ENCODE measurements at regions not wholly inside any gene's neighbourhood (a gene's known extent, or its start where the extent isn't known, plus 50 kb on each side); places are given as distances from the start of the nearest gene placed in this dataset.

DNA sequence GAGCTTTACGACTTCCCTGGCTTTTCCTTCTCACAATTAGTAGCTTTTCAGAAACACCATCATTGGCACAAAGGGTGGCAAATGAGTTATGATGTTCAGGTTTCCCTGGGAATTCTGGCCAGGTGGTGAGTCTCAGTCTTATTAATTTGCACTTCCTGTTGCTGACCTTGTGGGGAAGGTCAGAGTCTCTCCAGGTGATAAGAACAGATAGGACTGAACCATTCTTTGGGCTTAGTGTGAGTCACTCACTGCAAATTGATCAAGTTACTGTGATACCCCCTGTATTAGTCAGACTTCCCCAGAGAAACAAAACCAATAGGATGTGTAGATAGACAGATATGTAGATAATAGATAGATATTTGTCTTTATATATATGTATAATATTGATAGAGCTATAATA lies 53.8 kb upstream of the RANBP3L start:
- no peak for DNase-seq (ENCODE audit: low read depth)

DNA sequence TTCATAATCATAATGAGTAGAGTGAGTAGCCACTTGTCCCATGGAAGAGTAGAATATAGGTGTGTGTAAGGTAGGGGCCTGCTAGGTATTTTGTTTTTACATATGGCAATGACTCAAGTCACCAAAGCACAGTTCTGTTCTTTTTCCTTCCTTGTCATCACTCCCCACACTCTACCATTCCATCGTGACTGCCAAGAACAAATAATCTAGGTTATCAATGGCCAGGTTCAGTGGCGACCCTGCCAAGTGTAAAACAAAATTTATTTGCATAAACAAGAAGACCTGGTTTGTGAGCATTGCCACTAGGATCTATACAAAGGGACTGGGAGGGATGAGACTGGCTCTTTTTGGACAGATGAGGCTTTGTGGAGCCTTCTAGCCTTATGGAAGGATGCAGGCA lies 55.2 kb upstream of the RANBP3L start:
- no peak for DNase-seq (ENCODE audit: low read depth)

DNA sequence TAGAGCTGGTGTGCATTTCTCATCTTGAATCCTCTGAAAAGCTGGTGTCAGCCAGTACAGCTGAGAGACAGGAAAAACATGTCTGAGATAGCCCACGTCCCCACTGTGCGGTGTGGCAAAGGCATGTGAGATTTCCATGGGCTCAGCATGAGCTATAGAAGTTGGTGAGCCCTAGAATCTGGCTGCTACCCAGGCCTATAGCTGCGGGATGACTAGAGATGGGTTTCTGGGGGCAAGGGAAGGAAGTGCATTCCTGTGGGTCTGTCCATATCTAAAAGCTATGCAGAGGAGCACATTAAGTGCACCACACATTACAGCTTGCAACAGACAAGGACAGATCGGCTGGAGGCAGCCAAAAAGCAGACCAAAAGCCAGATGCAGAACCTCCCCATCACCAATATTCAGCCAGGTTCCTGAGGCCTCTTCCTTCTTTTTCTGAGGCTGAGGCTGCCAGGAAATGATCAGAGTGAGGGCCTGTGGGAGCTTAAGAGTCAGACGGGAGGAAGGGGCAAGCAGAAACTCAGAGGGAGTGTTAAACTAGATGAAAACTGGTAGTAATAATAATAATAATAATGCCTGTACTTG lies 55.8 kb upstream of the RANBP3L start:
- no peak for DNase-seq (ENCODE audit: low read depth)

DNA sequence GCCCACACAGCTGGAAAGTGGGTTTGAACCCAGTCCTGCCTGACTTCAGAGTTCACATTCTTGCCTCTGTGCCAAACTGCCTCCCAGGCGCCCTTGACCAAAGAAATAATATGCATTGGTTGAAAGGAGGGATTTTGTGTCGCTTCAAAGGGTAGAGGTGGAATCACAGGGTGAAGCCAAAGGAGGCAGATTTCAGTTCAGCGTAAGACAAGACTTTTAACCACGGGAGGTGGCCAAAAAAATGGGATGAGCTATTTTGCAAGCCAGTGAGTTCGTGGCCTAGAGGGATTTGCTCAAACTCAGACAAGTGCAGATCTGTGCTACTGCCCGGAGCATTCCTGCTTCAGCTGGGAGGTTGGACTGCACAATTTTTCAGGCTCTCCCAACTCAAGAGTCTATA lies 57.6 kb upstream of the RANBP3L start:
- no peak for DNase-seq (ENCODE audit: low read depth)

DNA sequence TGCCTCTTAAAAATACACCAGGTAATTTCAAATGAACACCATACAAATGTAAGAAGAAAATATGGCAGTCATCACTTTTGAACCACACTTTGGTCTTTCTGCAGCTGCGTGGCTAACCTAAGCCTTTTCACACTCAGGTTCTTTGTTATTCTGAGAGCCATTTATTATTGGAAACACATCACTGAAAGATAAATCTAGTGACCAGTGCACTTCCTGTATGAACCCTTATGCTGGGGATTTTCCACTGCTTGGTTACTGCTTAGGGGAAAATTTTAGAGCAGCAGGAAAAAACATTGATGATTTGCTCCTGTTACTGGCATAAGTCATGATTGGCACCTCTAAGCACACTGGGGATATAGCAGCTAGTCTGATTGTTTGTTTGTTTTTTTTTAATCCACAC lies 58.6 kb upstream of the RANBP3L start:
- no peak for DNase-seq (ENCODE audit: low read depth)

DNA sequence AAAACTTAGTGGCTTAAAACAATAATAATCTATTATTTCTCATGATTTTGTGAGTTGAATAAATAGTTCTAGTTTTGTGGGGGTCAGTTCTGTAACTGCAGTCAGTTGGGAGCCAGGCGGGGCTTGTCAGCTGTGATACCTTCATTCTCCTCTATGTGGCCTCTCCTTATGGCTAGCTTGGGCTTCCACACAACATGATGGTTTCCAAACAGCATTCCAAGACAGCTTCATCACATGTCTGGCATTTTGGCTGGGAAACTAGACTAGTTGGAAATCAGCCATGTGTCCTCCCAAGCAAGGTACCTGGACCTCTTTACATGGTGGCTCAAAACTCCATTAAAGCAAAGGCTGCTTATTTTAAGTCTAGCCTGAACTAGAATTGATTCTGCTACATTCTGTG lies 61.4 kb upstream of the RANBP3L start:
- DNase-seq (ENCODE audit: low read depth), result no peak

DNA sequence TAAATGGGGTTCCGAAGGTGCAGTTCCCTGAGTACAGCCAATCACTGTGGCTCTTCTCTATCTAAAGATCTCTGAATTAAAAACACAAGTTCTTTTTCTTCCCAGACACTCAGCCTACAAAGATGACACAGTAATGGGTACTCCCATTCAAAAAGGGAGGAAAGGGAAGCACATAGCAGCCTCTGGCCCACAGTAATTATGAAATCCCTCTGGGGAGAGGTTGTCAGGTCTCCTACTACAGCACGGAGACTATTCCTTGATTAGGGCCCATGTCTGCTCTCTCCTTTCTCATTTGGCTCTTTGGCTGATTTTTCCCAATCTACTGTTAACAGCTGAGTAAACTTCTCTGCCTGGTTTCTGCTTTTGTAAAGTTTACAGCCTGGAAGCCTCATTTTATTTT lies 62.0 kb upstream of the RANBP3L start:
- DNase-seq (ENCODE audit: low read depth), result no peak

DNA sequence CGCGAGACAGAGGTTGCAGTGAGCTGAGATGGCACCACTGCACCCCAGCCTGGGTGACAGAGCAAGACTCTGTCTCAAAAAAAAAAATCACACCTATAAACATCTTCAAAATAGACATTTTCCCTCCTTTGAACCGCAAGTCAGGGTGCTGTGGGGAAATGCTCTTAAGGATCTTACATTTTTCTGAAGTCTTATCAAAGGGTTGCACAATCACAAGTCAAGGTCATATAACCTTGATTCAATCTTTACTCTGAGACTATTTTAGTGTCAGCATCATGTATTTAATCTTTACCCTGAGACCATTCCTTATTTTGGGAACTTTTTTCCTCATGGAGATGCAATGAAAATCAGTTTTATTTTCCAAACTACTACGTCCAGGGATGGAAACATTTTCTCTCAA lies 62.8 kb upstream of the RANBP3L start:
- DNase-seq (ENCODE audit: low read depth), result no peak

DNA sequence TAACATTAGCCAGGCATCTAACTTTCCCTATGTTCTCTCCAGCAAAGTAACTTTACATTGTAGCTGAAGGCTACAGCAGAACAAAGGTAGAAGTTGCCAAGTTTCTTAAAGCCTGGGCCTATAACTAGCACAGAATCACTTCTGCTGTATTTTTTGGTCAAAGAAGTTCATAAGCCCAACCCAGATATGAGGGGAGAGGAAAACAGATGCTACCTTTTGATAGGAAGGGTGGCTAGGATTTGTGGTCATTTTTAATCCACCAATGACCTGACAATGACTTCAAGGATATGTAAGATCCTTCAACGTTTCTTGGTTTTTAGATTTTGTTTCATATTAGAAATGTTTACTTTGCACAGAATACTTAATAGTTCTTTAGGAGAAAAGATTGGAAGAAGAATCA lies 64.2 kb upstream of the RANBP3L start:
- no peak for DNase-seq (ENCODE audit: low read depth)

DNA sequence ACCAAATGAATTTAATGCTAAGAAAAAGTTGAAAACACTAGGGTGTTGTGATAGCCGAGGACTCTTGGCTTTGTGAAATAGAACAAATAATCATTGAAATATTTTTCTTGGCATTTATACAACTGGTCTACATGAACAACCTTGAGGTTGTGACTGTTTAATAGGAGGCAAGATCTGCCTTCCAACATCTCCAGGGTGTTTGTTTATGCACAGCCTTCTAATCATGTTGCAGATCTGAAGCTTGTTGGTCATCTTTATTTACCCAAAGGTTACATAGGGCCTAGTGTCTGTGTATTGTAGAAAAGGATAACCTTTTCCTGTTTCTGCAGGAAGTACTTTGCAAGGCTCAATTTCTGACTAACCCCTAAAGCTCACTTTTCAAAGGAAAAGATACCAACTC lies 65.2 kb upstream of the RANBP3L start:
- no peak for DNase-seq (ENCODE audit: low read depth)

DNA sequence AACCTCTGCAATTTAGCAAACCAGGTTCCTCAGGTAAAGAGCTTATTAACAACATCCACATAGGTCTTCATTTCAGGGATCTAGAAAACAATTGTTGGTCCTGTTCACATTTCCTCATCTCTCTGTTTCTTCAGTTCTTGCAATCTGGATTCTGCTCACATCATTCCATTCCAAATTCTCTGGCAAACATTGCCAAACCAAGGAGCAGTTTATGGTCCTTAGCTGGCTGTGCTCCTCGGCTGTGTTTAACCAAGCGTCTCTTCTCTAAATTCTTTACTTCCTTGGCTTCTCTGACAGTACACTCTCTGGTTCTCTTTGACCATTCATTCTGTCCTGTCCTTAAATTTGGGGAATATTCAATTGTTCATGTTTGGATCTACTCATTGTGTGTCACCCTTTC lies 65.8 kb upstream of the RANBP3L start:
- DNase-seq (ENCODE audit: low read depth), result no peak

DNA sequence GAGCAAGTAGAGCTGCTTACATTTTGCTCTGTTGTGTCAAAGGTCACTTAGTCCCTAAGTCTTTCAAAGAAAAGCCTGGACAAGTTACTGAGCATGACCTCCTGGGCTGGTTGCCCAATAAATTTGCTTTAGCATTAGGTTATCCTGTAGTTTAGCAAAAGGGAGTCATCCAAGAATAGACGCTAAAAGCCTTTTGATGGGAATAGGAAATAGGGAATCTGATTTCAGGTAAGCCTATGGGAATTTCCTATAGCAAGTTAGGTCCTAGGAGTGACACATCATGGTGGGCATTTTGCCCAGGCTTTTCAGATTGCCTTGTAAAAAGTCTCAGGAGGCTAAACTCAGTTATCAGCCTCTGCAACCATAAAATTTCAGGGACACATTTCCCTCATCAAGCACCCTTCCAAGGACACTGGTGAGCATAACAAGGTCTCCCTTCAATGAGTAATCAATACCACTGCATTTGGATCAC lies 67.6 kb upstream of the RANBP3L start:
- DNase-seq (ENCODE audit: low read depth), result no peak

DNA sequence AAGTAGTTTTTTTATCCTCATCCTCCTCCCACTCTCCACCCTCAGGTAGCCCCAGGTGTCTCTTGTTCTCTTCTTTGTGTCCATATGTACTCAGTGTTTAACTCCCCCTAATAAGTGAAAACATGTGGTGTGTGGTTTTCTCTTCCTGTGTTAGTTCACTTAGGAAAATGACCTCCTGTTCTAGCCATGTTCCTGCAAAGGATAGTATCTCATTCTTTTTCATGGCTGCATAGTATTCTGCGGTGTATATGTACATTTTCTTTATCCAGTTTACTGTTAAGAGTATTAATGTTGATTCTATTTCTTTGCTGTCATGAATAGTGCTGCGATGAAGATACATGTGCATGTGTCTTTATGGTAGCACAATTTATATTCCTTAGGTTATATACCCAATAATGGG lies 68.4 kb upstream of the RANBP3L start:
- no peak for DNase-seq (ENCODE audit: low read depth)

DNA sequence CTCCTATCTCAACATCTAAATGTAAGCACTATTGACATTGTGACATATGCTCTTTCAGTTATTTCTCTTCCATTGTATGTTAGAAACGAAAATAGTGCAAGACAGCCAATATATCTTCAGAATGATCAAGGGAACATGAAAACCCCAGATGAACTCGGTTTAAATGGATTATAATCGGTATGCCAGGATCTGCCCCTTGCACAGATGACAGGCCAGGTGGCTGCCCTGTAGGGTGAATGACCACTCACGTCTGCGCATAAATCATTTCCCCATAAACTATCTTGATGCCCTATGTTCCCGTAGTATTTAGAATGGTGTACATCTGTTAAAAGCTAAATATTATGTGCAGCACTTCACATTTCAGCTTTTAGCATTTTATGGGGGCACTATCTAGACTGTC lies 69.7 kb upstream of the RANBP3L start:
- no peak for DNase-seq (ENCODE audit: low read depth)

DNA sequence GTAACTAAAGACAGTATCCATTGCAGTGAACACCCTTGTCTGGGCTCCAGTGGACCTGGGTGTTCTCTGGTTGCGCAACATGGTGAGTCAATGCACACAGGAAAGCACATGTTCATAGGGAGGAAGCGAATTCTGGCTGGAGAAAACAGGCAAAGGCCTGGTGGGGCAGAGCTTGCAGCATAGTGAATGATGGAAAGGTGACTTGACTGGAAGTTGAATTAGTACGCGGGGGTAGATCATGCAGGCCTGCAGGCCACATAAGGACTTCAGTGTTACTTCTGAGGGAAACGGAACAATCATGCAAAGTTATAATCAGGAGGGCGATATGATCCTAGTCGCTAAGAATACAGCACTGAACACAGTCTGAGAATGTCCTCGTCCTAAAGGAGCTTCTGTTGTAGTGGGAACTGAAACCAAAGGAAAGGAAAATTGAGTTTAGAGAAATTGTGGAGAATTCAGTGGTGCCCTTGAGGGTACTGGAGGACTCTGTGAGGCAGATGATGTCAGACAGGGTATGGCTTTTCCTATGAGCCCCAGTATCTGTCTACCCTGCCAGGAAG lies 71.9 kb upstream of the RANBP3L start:
- no peak for DNase-seq (ENCODE audit: low read depth)

DNA sequence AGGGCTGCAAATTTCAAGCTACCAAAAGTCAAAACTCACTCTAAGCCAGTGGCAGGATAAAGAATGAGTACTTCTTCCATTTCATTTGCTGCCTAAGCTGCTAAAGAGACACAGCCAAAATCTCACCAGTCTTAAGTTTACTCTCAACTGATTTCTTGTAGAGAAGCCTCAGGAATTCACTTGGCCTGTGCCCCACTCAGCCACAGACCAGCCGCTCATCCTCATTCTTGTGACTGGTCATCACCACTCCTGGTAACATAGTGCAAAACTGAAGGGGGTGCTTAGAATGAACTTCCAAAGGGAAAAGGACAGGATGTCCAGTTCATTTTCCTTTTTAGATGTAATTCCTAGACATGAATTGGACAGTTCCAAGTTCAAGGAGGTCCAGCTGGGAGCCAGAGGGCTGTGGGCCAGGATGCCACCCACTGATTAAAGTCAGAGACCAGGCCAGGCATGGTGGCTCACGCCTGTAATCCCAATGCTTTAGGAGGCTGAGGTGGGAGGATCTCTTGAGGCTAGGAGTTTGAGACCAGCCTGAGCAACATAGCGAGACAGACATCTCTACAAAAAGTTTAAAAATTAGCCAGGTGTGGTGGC lies 72.7 kb upstream of the RANBP3L start:
- no peak for DNase-seq (ENCODE audit: low read depth)

DNA sequence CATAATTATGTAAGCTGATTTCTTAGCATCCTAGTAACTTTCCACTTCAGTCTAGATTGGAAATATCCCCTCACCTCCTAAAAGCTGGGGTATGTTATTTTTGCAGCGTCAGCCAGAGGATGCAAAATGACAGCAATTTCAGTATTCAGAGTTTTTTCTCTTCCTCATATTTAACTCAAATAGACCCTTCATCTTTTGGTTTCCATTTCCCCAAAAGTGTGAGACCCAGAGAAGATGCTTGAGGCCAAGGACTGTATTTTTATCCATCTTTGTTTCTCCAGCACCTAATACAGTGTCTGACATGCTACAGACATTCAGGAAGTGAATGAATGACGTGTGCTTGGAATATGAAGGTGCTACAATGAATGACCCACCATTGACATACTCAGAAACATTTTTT lies 75.5 kb upstream of the RANBP3L start:
- no peak for DNase-seq (ENCODE audit: low read depth)

DNA sequence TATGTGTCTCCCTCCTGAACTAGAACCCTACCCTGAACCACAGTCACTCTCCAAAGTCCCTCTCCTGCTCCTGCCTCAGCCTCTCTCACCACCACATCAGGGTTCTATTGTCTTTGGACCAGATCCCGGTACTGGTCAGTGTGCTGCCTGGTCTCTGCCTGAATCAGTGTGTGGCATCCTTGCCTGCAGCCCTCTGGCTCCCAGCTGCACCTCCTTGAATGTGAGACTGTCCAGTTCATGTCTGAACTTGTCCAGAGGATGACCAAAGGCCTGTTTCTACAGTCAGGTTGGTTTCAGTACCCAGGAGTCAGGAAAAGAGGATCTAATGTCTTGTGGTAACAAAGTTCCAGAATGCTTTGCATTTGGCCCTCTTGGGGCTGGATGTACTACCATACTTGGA lies 76.8 kb upstream of the RANBP3L start:
- no peak for DNase-seq (ENCODE audit: low read depth)

DNA sequence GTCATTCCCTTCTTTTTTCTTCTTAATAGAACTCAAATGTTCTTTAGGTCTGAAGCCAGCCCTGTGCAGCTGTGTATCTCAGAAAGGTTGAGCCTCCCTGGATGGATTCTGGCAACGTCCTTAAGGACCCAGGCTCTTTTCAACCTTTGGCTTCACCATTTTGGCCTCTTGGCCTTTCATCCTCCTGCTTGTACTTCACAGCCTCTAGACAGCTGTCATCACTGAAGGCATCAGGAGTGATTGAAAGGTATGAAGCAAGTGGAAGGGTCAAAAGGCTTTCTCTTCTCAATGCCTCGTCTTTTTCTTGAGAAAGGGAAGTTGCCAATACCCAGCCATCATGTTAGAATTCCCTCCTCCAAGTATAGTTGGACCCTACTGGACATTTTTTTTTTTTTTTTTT lies 81.2 kb upstream of the RANBP3L start:
- DNase-seq (ENCODE audit: low read depth), result no peak

DNA sequence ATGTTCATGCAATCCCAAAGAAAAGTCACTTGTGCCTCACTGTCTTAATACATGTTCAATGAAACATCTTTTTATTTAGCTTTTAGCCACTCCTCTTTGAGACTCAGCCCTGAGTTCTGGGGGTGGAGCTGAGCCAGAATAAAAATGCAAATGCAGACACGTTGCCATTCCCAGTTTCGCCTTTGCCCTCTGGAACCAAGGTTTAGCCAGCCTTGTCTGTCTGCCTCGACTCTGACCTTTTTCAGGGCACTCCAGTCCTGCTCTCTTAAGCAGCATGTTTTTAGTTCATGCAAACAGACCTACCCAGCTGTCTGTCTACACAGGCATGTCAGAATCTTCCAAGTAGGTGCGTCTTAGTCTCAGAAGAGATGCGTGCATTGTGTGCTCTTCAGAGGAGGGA lies 82.2 kb upstream of the RANBP3L start:
- DNase-seq (ENCODE audit: low read depth), result no peak

DNA sequence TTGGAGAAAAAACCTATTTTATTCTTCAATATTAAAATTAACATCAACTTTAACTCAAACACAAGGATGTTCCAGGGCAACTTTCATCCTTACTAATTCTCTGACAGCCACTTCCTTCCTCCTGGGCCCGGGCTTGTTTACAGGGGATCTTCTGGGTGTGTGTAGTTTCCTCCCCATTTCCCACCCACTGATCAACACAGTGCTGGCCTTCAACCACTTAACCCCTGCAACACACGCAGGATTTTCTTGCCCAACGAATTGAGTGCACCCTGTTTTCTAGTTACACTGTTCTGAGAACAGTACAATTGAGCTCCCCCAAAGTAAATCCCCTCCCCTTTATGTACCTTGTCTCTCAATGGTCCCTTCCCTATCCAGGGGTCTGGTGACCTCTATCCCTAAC lies 83.1 kb upstream of the RANBP3L start:
- DNase-seq (ENCODE audit: low read depth), result no peak

DNA sequence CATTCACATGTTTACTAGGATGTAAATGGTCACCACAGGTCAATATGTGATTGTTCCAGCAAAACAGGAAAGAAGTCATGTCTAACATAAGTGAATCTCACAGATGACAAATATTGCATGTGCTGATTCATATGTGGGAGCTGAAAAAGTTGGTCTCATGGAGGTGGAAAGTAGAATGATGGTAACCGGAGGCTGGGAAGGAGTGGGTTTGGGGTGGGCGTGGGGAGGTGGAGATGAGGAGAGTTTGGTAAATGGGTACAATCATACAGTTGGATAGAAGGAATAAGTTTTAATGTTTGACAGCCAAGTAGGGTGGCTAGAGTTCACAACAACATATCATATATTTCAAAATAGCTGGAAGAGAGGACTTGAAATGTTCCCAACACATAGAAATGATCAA lies 83.8 kb upstream of the RANBP3L start:
- DNase-seq (ENCODE audit: low read depth), result no peak

DNA sequence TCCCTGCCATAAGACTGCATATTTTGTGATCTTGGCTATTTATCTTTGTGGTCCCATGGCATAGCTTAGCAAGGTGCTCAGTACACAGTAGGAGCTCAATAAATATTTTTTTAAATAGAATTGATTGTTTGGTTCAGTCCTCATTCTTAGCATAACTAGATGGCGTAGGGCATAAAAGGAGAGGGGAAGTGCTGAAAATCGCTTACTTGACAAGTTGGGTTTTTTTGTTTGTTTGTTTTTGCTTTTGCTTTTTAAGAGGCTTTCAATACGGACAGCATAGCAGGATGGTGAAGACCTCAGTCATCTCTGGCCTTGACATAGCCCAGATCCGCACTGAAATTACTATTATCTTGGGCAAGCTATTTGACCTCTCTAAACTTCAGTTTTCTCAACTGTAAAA lies 86.6 kb upstream of the RANBP3L start:
- DNase-seq (ENCODE audit: low read depth), result no peak

DNA sequence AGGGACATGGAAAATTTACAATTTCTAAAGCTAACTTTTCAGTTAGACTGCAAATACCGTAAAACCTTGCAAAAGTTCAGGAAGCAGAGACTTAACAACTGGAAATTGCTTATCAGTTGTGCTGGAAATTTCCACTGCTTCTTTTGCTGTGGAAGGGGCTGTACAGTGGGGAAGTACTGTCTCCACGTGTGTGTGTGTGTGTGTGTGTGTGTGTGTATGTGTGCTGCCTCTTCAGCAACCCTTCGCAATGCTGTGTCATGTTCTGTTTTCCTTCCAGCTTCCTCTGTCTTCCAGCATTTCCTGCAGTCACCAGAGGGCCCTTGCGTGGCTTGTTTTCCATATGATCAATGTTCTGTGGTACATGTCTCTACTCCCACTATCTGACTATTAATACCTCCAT lies 87.5 kb upstream of the RANBP3L start:
- no peak for DNase-seq (ENCODE audit: low read depth)
